A673 (cell line): ENCODE measurements at regions not wholly inside any gene's neighbourhood (a gene's known extent, or its start where the extent isn't known, plus 50 kb on each side); places are given as distances from the start of the nearest gene placed in this dataset.

Experiments used
- EZH2 ChIP-seq: fragments of 200-600 bp; sonication (generic); IDR thresholded peaks from 2 replicates; pipeline ENCODE4 v1.6.1; 2017; ENCODE audit warnings: borderline replicate concordance, low read depth, mild to moderate bottlenecking, mixed read lengths, antibody characterized with exemption, low read length; ENCODE audit not compliant: poor library complexity, severe bottlenecking
- TF ChIP-seq, protein P1 (sequence below): fragments of 300-800, 200-600 bp; sonication (generic); conservative IDR thresholded peaks from 2 replicates; pipeline ENCODE4 v1.5.1; 2017; ENCODE audit warnings: low read depth, mild to moderate bottlenecking, antibody characterized with exemption, low read length, moderate library complexity, mixed read lengths

GRCh38 chr1:166490437-166490991 lies 323.7 kb upstream of the FAM78B start:
- TF ChIP-seq, protein P1, sequence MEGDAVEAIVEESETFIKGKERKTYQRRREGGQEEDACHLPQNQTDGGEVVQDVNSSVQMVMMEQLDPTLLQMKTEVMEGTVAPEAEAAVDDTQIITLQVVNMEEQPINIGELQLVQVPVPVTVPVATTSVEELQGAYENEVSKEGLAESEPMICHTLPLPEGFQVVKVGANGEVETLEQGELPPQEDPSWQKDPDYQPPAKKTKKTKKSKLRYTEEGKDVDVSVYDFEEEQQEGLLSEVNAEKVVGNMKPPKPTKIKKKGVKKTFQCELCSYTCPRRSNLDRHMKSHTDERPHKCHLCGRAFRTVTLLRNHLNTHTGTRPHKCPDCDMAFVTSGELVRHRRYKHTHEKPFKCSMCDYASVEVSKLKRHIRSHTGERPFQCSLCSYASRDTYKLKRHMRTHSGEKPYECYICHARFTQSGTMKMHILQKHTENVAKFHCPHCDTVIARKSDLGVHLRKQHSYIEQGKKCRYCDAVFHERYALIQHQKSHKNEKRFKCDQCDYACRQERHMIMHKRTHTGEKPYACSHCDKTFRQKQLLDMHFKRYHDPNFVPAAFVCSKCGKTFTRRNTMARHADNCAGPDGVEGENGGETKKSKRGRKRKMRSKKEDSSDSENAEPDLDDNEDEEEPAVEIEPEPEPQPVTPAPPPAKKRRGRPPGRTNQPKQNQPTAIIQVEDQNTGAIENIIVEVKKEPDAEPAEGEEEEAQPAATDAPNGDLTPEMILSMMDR: no peak
- TF ChIP-seq EZH2: no peak
